GM18909 (cell line): ENCODE measurements at regions not wholly inside any gene's neighbourhood (a gene's known extent, or its start where the extent isn't known, plus 50 kb on each side); places are given as distances from the start of the nearest gene placed in this dataset.
"Not testable (repeated sequence)": the region's sequence is repeated elsewhere in the genome, so short reads cannot be mapped to it uniquely, and the experiment has no call there.

ENCODE experiments used
- ATAC-seq: cut with Tn5 transposase; IDR thresholded peaks from one replicate; pipeline ENCODE4 v1.9.1; 2021; ENCODE audit warnings: mild to moderate bottlenecking; ENCODE audit not compliant: unreplicated experiment, poor library complexity

GRCh38 chr1:73859227-73859626 lies 338.7 kb downstream of the LRRIQ3 start:
- ATAC-seq: no peak

- no peak for ATAC-seq
Measured at GRCh38 chr1:73854527-73854926, 343.4 kb downstream of the LRRIQ3 start.

- ATAC-seq: no peak
Measured at GRCh38 chr1:73842436-73842835, 355.5 kb downstream of the LRRIQ3 start.

GRCh38 chr1:73839922-73840321 lies 358.1 kb downstream of the LRRIQ3 start:
- ATAC-seq: no peak

- no peak for ATAC-seq
Measured at GRCh38 chr1:73832276-73833181, 365.4 kb downstream of the LRRIQ3 start.

GRCh38 chr1:73827283-73827682 lies 370.7 kb downstream of the LRRIQ3 start:
- not testable (repeated sequence) for ATAC-seq

- ATAC-seq: no peak
Measured at GRCh38 chr1:73824065-73824464, 373.9 kb downstream of the LRRIQ3 start.

GRCh38 chr1:73821520-73821919 lies 376.5 kb downstream of the LRRIQ3 start:
- peak; percentile 81 for ATAC-seq

GRCh38 chr1:73820843-73821242 lies 377.1 kb downstream of the LRRIQ3 start:
- ATAC-seq: peak; percentile 49

- ATAC-seq: no peak
Measured at GRCh38 chr1:73813716-73814115, 384.3 kb downstream of the LRRIQ3 start.

- ATAC-seq: no peak
Measured at GRCh38 chr1:73813236-73813635, 384.7 kb downstream of the LRRIQ3 start.

GRCh38 chr1:73811798-73812197 lies 386.2 kb downstream of the LRRIQ3 start:
- ATAC-seq: no peak

- no peak for ATAC-seq
Measured at GRCh38 chr1:73804935-73805334, 393.0 kb downstream of the LRRIQ3 start.

- ATAC-seq: no peak
Measured at GRCh38 chr1:73803380-73803779, 394.6 kb downstream of the LRRIQ3 start.

GRCh38 chr1:73801912-73802429 lies 396.0 kb downstream of the LRRIQ3 start:
- no peak for ATAC-seq

GRCh38 chr1:73800376-73800775 lies 397.6 kb downstream of the LRRIQ3 start:
- no peak for ATAC-seq

- ATAC-seq: no peak
Measured at GRCh38 chr1:73789965-73790364, 408.0 kb downstream of the LRRIQ3 start.

- no peak for ATAC-seq
Measured at GRCh38 chr1:73784026-73784425, 413.9 kb downstream of the LRRIQ3 start.

- no peak for ATAC-seq
Measured at GRCh38 chr1:73783352-73783751, 414.6 kb downstream of the LRRIQ3 start.

- no peak for ATAC-seq
Measured at GRCh38 chr1:73782901-73783300, 415.1 kb downstream of the LRRIQ3 start.

GRCh38 chr1:73781251-73781650 lies 416.7 kb downstream of the LRRIQ3 start:
- ATAC-seq: no peak

- no peak for ATAC-seq
Measured at GRCh38 chr1:73778471-73778870, 419.5 kb downstream of the LRRIQ3 start.
